Nephron progenitor cell (in vitro differentiated cells): ENCODE measurements at regions not wholly inside any gene's neighbourhood (a gene's known extent, or its start where the extent isn't known, plus 50 kb on each side); places are given as distances from the start of the nearest gene placed in this dataset.

Experiments
- DNase-seq: peaks from one replicate; pipeline ENCODE4 v3.0.0; 2021
- H3K27ac Mint-ChIP-seq: 2 replicates; pipeline ENCODE4 v1.8.0; 2021; ENCODE audit warnings: mild to moderate bottlenecking, moderate library complexity, mixed read lengths
- H3K27me3 Mint-ChIP-seq: 2 replicates; pipeline ENCODE4 v1.8.0; 2021; ENCODE audit warnings: mild to moderate bottlenecking, low read depth, mixed read lengths; ENCODE audit not compliant: poor library complexity
- H3K36me3 Mint-ChIP-seq: 2 replicates; pipeline ENCODE4 v1.8.0; 2021; ENCODE audit warnings: low read depth, mixed read lengths
- H3K4me1 Mint-ChIP-seq: 2 replicates; pipeline ENCODE4 v1.8.0; 2021; ENCODE audit warnings: mixed read lengths
- H3K4me3 Mint-ChIP-seq: 2 replicates; pipeline ENCODE4 v1.8.0; 2021; ENCODE audit warnings: mild to moderate bottlenecking, moderate library complexity, mixed read lengths
- H3K9me3 Mint-ChIP-seq: 2 replicates; pipeline ENCODE4 v1.8.0; 2021; ENCODE audit warnings: mild to moderate bottlenecking, moderate library complexity, mixed read lengths
- TF ChIP-seq, protein P1 (sequence below): fragments of 200-600 bp; sonication (generic); IDR thresholded peaks from 2 replicates; pipeline ENCODE4 v1.5.0; 2021; ENCODE audit warnings: antibody characterized with exemption

- Mint-ChIP-seq H3K36me3 (peaks cover 5% of the 10 kb centered on the region), H3K4me3 (no peak overlapping the region), H3K27ac (no peak overlapping the region), H3K27me3 (peaks cover 23% of the 10 kb centered on the region), H3K4me1 (no peaks in the 10 kb centered on the region), H3K9me3 (peaks cover 33% of the 10 kb centered on the region)
- no peak for DNase-seq
- TF ChIP-seq, protein P1, sequence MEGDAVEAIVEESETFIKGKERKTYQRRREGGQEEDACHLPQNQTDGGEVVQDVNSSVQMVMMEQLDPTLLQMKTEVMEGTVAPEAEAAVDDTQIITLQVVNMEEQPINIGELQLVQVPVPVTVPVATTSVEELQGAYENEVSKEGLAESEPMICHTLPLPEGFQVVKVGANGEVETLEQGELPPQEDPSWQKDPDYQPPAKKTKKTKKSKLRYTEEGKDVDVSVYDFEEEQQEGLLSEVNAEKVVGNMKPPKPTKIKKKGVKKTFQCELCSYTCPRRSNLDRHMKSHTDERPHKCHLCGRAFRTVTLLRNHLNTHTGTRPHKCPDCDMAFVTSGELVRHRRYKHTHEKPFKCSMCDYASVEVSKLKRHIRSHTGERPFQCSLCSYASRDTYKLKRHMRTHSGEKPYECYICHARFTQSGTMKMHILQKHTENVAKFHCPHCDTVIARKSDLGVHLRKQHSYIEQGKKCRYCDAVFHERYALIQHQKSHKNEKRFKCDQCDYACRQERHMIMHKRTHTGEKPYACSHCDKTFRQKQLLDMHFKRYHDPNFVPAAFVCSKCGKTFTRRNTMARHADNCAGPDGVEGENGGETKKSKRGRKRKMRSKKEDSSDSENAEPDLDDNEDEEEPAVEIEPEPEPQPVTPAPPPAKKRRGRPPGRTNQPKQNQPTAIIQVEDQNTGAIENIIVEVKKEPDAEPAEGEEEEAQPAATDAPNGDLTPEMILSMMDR: no peak
Observed at GRCh38 chr2:129896226-129897100, 83.0 kb upstream of the RAB6C start.

DNA sequence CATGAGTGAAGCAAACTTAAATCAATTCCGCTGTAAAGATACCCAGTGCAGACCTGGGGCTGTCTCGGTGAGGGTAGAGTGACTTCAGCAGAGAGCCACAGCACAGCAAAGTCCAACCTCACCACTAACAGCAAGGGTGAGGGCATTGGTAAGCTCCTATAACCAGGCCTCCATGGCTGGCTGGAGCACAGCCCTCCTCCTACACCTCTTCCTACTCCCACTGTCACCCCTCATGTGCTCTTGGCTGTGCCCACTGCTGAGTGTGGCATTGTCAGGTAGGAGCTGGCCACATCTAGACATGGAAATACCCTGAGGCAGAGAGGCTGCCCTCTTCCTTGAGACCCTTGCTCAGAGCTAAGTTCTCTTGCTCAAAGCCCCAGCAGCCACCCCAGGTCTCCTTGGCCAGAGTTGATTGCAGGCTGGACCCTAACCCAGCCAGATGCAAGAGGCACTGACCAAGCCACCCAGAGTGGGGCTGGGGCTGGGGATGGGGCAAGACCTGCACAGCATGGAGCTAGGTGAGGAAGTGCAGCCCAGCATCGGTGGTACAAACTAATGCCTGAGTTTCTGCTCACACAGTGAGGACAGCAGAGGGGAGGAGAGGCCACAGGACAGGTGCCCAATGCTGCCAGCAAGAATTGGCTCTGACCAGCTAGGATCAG lies 77.6 kb upstream of the RAB6C start:
- DNase-seq: no peak

GRCh38 chr2:129902731-129903585 lies 76.5 kb upstream of the RAB6C start:
- peaks cover 30% of the 10 kb centered on the region for H3K9me3 Mint-ChIP-seq
- DNase-seq: no peak
- no peak overlapping the region for H3K4me3 Mint-ChIP-seq
- H3K27me3 Mint-ChIP-seq: peaks cover 23% of the 10 kb centered on the region
- no peak overlapping the region for H3K27ac Mint-ChIP-seq
- peaks cover 10% of the 10 kb centered on the region for H3K4me1 Mint-ChIP-seq
- H3K36me3 Mint-ChIP-seq: peaks cover 5% of the 10 kb centered on the region
- TF ChIP-seq, protein P1: no peak

More for the DNA sequence above, 77.6 kb upstream of the RAB6C start:
- peaks cover 5% of the 10 kb centered on the region for H3K36me3 Mint-ChIP-seq
- TF ChIP-seq, protein P1: no peak
- H3K27ac Mint-ChIP-seq: no peak overlapping the region
- H3K27me3 Mint-ChIP-seq: peaks cover 20% of the 10 kb centered on the region
- H3K4me1 Mint-ChIP-seq: peaks cover 7% of the 10 kb centered on the region
- peaks cover 33% of the 10 kb centered on the region for H3K9me3 Mint-ChIP-seq
- no peak overlapping the region for H3K4me3 Mint-ChIP-seq

DNA sequence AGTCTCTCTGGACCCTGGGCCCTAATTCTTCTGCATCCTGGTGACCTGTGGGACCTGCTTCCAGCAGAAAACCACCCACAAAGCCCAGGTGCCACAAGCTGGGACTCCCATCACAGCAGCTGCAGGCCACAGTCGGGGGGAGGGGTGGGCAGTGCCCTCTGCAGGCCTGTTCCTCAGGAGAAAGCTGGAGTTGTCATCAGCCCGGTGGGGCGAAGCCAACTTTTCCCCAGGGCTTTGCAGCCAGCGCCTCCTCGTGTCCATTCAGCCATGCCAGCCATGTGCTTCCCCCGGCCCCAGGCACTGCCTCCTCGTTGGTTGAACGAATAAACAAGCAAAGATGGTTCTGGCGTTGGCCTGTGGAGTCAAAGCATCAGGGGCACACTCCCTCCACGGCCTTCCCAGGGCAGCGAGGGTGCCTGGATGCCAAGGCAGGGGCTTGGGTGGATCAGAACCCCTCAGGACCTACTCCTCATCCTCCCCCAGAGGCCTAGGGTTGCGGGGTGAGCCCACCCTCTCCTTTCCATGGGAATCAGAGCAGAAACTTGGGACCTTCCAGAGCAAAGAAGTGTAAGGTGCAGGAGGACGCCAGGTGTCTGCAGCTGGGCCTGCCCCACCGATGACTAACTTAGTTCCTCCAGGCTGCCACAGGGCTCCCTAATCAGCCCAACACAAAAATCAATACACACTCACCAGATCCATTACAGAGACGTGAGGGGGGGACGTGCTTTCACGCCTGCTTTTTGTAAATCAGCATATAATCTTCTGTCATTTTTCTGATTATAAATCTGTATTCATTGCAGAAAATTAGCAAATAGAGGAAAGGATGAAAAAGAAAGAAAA lies 75.7 kb upstream of the RAB6C start:
- Mint-ChIP-seq H3K36me3 (peaks cover 5% of the 10 kb centered on the region), H3K27ac (no peak overlapping the region), H3K4me1 (peaks cover 10% of the 10 kb centered on the region), H3K27me3 (peaks cover 23% of the 10 kb centered on the region), H3K4me3 (no peak overlapping the region), H3K9me3 (peaks cover 22% of the 10 kb centered on the region)
- peak; percentile 53 for DNase-seq
- TF ChIP-seq, protein P1: no peak
